H1 (cell line): ENCODE measurements at regions not wholly inside any gene's neighbourhood (a gene's known extent, or its start where the extent isn't known, plus 50 kb on each side); places are given as distances from the start of the nearest gene placed in this dataset.

Experiments
- CTCF ChIA-PET: fragments of 300-600 bp; sonication (Branson Sonifier 250); formaldehyde crosslinking; loops from one replicate; lab custom pipeline; 2021; ENCODE audit not compliant: partially characterized antibody; lab: Charles Lee
- POLR2A ChIA-PET: fragments of 300-600 bp; sonication (Branson Sonifier 250); formaldehyde crosslinking; loops from one replicate; lab custom pipeline; 2021; ENCODE audit warnings: inconsistent platforms; ENCODE audit not compliant: partially characterized antibody; lab: Charles Lee
- DNase-seq, 2 experiments: peaks; one replicate each; pipeline versions ENCODE4 v3.0.0 to v3.0.0-alpha.2; 2010 to 2022; ENCODE audit warnings: low spot score in 2 of 2, low read depth in 1 of 2, mixed read lengths in 1 of 2
- FAIRE-seq: peaks from 2 replicates; lab custom pipeline; 2011; peaks lifted over from hg19 to GRCh38; lab: Jason Lieb, UNC
- H2AFZ ChIP-seq: 2 replicates; pipeline ENCODE4 v1.8.1; 2012; ENCODE audit warnings: low read length, inconsistent platforms
- H2AK5ac ChIP-seq: 2 replicates; pipeline ENCODE4 v1.6.1; 2013; ENCODE audit warnings: low read depth, low read length
- H2BK120ac ChIP-seq: replicated peaks from 2 replicates; pipeline ENCODE3; 2013; ENCODE audit warnings: low read depth, low read length, inconsistent platforms
- H2BK12ac ChIP-seq: 2 replicates; pipeline ENCODE4 v1.6.1; 2013; ENCODE audit warnings: low read depth, low read length
- H2BK15ac ChIP-seq: 2 replicates; pipeline ENCODE4 v1.6.1; 2013; ENCODE audit warnings: low read length
- H2BK20ac ChIP-seq: 2 replicates; pipeline ENCODE4 v1.6.1; 2013; ENCODE audit warnings: low read length
- H2BK5ac ChIP-seq: 2 replicates; pipeline ENCODE4 v1.6.1; 2013; ENCODE audit warnings: low read depth, low read length
- H3K14ac ChIP-seq: 2 replicates; pipeline ENCODE4 v1.6.1; 2013; ENCODE audit warnings: inconsistent platforms; ENCODE audit not compliant: insufficient read length
- H3K18ac ChIP-seq: 2 replicates; pipeline ENCODE4 v1.6.1; 2013; ENCODE audit warnings: low read length; ENCODE audit errors: extremely low read depth
- H3K23ac ChIP-seq: 2 replicates; pipeline ENCODE4 v1.6.1; 2013; ENCODE audit warnings: inconsistent platforms; ENCODE audit not compliant: insufficient read length
- H3K23me2 ChIP-seq: 2 replicates; pipeline ENCODE4 v1.6.1; 2013; ENCODE audit warnings: low read depth, low read length
- H3K27ac ChIP-seq: 2 replicates; pipeline ENCODE4 v1.6.1; 2011; ENCODE audit warnings: low read depth, low read length, inconsistent platforms
- H3K27me3 ChIP-seq, 4 experiments: replicated peaks in 1 of 4; 1 replicate in 1 of 4; 2 replicates in 3 of 4; pipeline versions ENCODE4 v1.6.1 to v1.8.1; 2011 to 2013; ENCODE audit warnings: low read length in 3 of 4, mild to moderate bottlenecking in 3 of 4, inconsistent platforms in 2 of 4, mixed read lengths in 2 of 4, moderate library complexity in 1 of 4; ENCODE audit not compliant: control insufficient read depth in 3 of 4, insufficient read depth in 3 of 4; ENCODE audit errors: extremely low read depth in 1 of 4
- H3K36me3 ChIP-seq, 4 experiments: 2 replicates each; pipeline versions ENCODE4 v1.6.1 to v1.8.1; 2011 to 2013; ENCODE audit warnings: mild to moderate bottlenecking in 4 of 4, low read length in 3 of 4, moderate library complexity in 2 of 4, control low read depth in 1 of 4, inconsistent platforms in 1 of 4; ENCODE audit not compliant: insufficient read depth in 4 of 4, control insufficient read depth in 2 of 4
- H3K4ac ChIP-seq: replicated peaks from 2 replicates; pipeline ENCODE3; 2013; ENCODE audit warnings: low read length, low read depth, mixed read lengths, inconsistent platforms; ENCODE audit not compliant: insufficient read length
- H3K4me1 ChIP-seq, 4 experiments: replicated peaks in 1 of 4; 1 replicate in 1 of 4; 2 replicates in 3 of 4; pipeline versions ENCODE4 v1.6.1 to v1.8.1; 2011 to 2013; ENCODE audit warnings: low read length in 3 of 4, inconsistent platforms in 2 of 4, mixed read lengths in 1 of 4; ENCODE audit not compliant: insufficient read depth in 4 of 4, control insufficient read depth in 3 of 4
- H3K4me2 ChIP-seq, 2 experiments: 2 replicates each; pipeline versions ENCODE4 v1.6.1 to v1.8.1; 2011 to 2013; ENCODE audit warnings: low read depth in 2 of 2, low read length in 2 of 2, control low read depth in 1 of 2, inconsistent platforms in 1 of 2, mild to moderate bottlenecking in 1 of 2; ENCODE audit not compliant: insufficient read depth in 1 of 2
- H3K4me3 ChIP-seq, 4 experiments: fragments of 200-600, 300-600 bp in 1 of 4; sonication (generic), shearing (Covaris generic), sonication (Bioruptor Twin) in 1 of 4; 2 replicates each; pipeline versions ENCODE4 v1.5.1 to v1.8.1; 2011 to 2016; ENCODE audit warnings: low read length in 4 of 4, low read depth in 3 of 4, control low read depth in 2 of 4, inconsistent platforms in 2 of 4, mild to moderate bottlenecking in 2 of 4, mixed read lengths in 1 of 4, moderate library complexity in 1 of 4; ENCODE audit not compliant: insufficient read depth in 2 of 4; ENCODE audit errors: extremely low read depth in 1 of 4
- H3K56ac ChIP-seq: replicated peaks from 2 replicates; pipeline ENCODE3; 2013; ENCODE audit warnings: low read depth, mild to moderate bottlenecking, mixed read lengths, low read length, inconsistent platforms; ENCODE audit not compliant: insufficient read length
- H3K79me1 ChIP-seq: 2 replicates; pipeline ENCODE4 v1.6.1; 2013; ENCODE audit warnings: low read depth, low read length, control low read depth
- H3K79me2 ChIP-seq, 2 experiments: 2 replicates each; pipeline versions ENCODE4 v1.6.1 to v1.8.1; 2012 to 2013; ENCODE audit warnings: low read length in 2 of 2, mild to moderate bottlenecking in 2 of 2, inconsistent platforms in 1 of 2; ENCODE audit not compliant: insufficient read depth in 2 of 2, control insufficient read depth in 1 of 2
- H3K9ac ChIP-seq, 4 experiments: replicated peaks in 1 of 4; 1 replicate in 1 of 4; 2 replicates in 3 of 4; pipeline versions ENCODE4 v1.6.1 to v1.8.1; 2011 to 2013; ENCODE audit warnings: low read depth in 3 of 4, low read length in 3 of 4, control low read depth in 2 of 4, mild to moderate bottlenecking in 2 of 4, moderate library complexity in 2 of 4, inconsistent platforms in 1 of 4; ENCODE audit errors: extremely low read depth in 1 of 4
- H3K9me3 ChIP-seq, 2 experiments: 2 replicates each; pipeline versions ENCODE4 v1.6.1 to v1.8.1; 2012 to 2013; ENCODE audit warnings: mild to moderate bottlenecking in 2 of 2, moderate library complexity in 2 of 2, control low read depth in 1 of 2, inconsistent platforms in 1 of 2, low read depth in 1 of 2, low read length in 1 of 2, mixed read lengths in 1 of 2; ENCODE audit not compliant: insufficient read depth in 2 of 2
- H4K20me1 ChIP-seq, 2 experiments: replicated peaks in 1 of 2; 2 replicates each; pipeline versions ENCODE3 to v1.8.1; 2011 to 2013; ENCODE audit warnings: inconsistent platforms in 2 of 2, low read length in 2 of 2, mild to moderate bottlenecking in 1 of 2; ENCODE audit not compliant: insufficient read depth in 2 of 2, control insufficient read depth in 1 of 2
- H4K5ac ChIP-seq: 2 replicates; pipeline ENCODE4 v1.6.1; 2013; ENCODE audit warnings: low read length, low read depth, mixed read lengths, inconsistent platforms; ENCODE audit not compliant: insufficient read length
- H4K8ac ChIP-seq: 2 replicates; pipeline ENCODE4 v1.8.0; 2013; ENCODE audit warnings: mild to moderate bottlenecking, moderate library complexity, low read length, inconsistent platforms; ENCODE audit not compliant: insufficient read depth; ENCODE audit errors: extremely low read depth
- H4K91ac ChIP-seq: replicated peaks from 2 replicates; pipeline ENCODE3; 2013; ENCODE audit warnings: low read length, mixed read lengths, inconsistent platforms; ENCODE audit not compliant: insufficient read length
- CHD2 ChIP-seq: IDR thresholded peaks from 2 replicates; pipeline ENCODE4 v1.6.1; 2012; ENCODE audit warnings: low read length, improper control_type of control experiment
- CTBP2 ChIP-seq: IDR thresholded peaks from 2 replicates; pipeline ENCODE4 v1.7.0; 2011; ENCODE audit warnings: borderline replicate concordance, mild to moderate bottlenecking, moderate library complexity, mixed read lengths, low read length; ENCODE audit not compliant: insufficient read depth, insufficient read length
- NANOG ChIP-seq: IDR thresholded peaks from 2 replicates; pipeline ENCODE4 v1.6.1; 2011; ENCODE audit warnings: low read length, low read depth, mild to moderate bottlenecking, inconsistent platforms; ENCODE audit not compliant: insufficient read depth, poor library complexity, severe bottlenecking
- NRF1 ChIP-seq: IDR thresholded peaks from 2 replicates; pipeline ENCODE4 v1.6.1; 2011; ENCODE audit warnings: mild to moderate bottlenecking, low read depth, low read length, improper control_type of control experiment
- POLR2AphosphoS5 ChIP-seq: IDR thresholded peaks from 2 replicates; pipeline ENCODE4 v1.6.1; 2011; ENCODE audit warnings: low read depth, low read length
- SP1 ChIP-seq: IDR thresholded peaks from 2 replicates; pipeline ENCODE4 v1.6.1; 2011; ENCODE audit warnings: low read depth, low read length
- TAF1 ChIP-seq: IDR thresholded peaks from 2 replicates; pipeline ENCODE4 v1.6.1; 2011; ENCODE audit warnings: mild to moderate bottlenecking, low read depth, low read length
- WGBS, 2 experiments: shearing (Covaris generic) in 1 of 2; methylation state at CpG; one replicate each; pipeline versions ENCODE4 v1.1.6 to v1.1.7; 2013 to 2015; ENCODE audit warnings: low lambda C conversion rate in 2 of 2, mixed read lengths in 2 of 2, inconsistent platforms in 1 of 2, low coverage in 1 of 2, missing lambda C conversion rate in 1 of 2; ENCODE audit not compliant: insufficient replicate concordance in 2 of 2, insufficient coverage in 1 of 2, insufficient read length in 1 of 2; ENCODE audit errors: extremely low coverage in 1 of 2, missing lambda C conversion rate in 1 of 2; 5-methylcytosine and 5-hydroxymethylcytosine counted together

DNA sequence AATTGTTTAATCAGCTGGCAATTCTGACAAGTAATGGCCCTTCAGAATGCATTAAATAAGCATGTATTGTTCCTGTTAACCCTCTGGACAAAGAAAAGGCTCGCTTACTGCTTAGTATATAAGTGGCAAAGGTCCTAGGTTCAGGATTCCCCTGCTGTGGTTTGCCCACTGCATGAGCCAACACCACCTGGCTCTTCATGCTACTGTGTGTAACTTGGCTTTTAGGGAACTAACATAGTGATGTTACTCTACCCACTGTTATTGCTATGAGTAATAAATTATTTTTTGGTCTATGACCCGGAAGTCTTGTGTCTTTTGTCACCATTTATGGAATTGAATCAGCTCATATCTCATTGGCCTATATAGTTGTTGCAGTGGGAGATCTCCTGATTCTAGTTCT, 791.7 kb upstream of the PHF14 start:
- H3K18ac ChIP-seq, result no peak overlapping the region
- H4K91ac ChIP-seq, result no peak overlapping the region
- no peak overlapping the region for H2BK20ac ChIP-seq
- H3K14ac ChIP-seq, result no peak overlapping the region
- no peak overlapping the region for H2BK15ac ChIP-seq
- FAIRE-seq (no peak), DNase-seq (no peak)
- POLR2A ChIA-PET, result no interaction called here
- no peaks in the 10 kb centered on the region for H3K23me2 ChIP-seq
- no peak overlapping the region for H3K56ac ChIP-seq
- no peaks in the 10 kb centered on the region for H4K20me1 ChIP-seq
- CTCF ChIA-PET, result no interaction called here
- no peak overlapping the region for H3K27ac ChIP-seq
- no peaks in the 10 kb centered on the region for H3K36me3 ChIP-seq
- no peak overlapping the region for H4K5ac ChIP-seq
- H2BK12ac ChIP-seq, result no peak overlapping the region
- H3K27me3 ChIP-seq, result no peaks in the 10 kb centered on the region
- H3K79me2 ChIP-seq, result no peaks in the 10 kb centered on the region
- no peak overlapping the region for H2AFZ ChIP-seq
- no peak overlapping the region for H3K23ac ChIP-seq
- H2BK5ac ChIP-seq, result no peak overlapping the region
- no peak overlapping the region for H2BK120ac ChIP-seq
- no peak overlapping the region for H3K4me3 ChIP-seq
- H3K4me2 ChIP-seq, result no peak overlapping the region
- no peak overlapping the region for H4K8ac ChIP-seq
- H3K4me1 ChIP-seq, result no peaks in the 10 kb centered on the region; a peak in 1 of 7 replicates
- no peak overlapping the region for H2AK5ac ChIP-seq
- TF ChIP-seq CHD2, result no peak
- no peak for TF ChIP-seq NANOG
- TF ChIP-seq CTBP2, result no peak
- no peak for TF ChIP-seq NRF1
- no peak for TF ChIP-seq SP1
- TF ChIP-seq TAF1, result no peak
- TF ChIP-seq POLR2AphosphoS5, result no peak
- TF ChIP-seq, all 59 proteins: peak for 0
- no peaks in the 10 kb centered on the region for H3K79me1 ChIP-seq
- 90% methylated on average over 2 of the region's 2 CpGs; no CpG with 5 or more reads in 1 of the 2 experiments for WGBS, 2 experiments
- H3K9me3 ChIP-seq, result no peaks in the 10 kb centered on the region
- H3K4ac ChIP-seq, result no peak overlapping the region
- H3K9ac ChIP-seq, result no peak overlapping the region
